Activated naive CD4-positive, alpha-beta T cell treated with Interleukin-2 at 50 U/mL for 16 hours (primary cell): ENCODE measurements at regions not wholly inside any gene's neighbourhood (a gene's known extent, or its start where the extent isn't known, plus 50 kb on each side); places are given as distances from the start of the nearest gene placed in this dataset.
"Not testable (repeated sequence)": the region's sequence is repeated elsewhere in the genome, so short reads cannot be mapped to it uniquely, and the experiment has no call there.

Experiments used
- DNase-seq: peaks from one replicate; pipeline ENCODE4 v3.0.0-alpha.2; 2020

DNA sequence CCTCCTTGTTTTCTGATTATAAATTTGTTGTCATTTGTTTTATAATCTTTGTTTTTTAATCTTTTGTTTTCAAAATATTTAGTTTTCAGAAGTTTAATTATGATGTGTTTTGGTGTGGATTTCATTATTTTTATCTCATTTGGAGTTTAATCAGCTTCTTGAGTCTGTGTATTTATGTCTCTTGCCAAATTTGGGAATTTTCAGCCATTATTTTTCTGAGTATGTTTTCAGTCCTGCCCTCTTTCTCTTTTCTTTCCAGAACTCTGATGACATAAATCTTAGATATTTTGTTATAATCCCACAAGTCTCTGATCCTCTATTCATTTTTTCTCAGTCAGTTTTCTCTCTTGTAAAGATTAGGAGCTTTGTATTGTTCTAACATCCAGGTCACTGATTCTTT lies 89.8 kb downstream of the RHOU start:
- no peak for DNase-seq

DNA sequence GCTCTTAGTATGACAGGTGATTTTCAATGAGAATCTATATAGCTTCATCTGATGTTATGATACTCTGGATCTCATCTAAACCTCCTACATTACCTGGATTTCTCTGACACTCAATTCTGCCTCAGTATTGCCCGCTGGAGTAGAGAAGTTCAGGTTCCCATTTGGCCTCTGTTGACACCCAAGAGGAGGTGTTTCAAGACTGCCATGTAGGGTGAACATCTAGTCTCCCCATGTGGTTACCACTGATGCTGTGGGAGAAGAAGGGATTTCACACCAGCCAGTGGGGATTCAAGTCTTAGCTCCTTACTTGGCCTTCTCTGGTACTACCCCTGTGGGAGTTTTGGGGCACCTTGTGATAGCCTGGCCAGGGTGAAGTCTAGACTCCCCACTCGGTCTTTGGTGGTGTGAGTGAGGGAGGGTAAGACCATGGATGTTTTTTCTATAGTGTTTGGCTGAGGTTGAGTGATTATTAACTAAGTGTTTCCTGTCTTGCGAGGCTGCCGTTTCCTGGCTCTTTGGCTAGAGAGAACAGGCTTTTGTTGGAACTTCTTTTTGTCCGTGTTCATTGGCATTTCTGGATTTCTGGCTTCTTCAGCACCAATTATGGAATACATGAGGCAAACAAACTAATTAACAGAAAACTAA lies 90.7 kb downstream of the RHOU start:
- DNase-seq, result no peak

DNA sequence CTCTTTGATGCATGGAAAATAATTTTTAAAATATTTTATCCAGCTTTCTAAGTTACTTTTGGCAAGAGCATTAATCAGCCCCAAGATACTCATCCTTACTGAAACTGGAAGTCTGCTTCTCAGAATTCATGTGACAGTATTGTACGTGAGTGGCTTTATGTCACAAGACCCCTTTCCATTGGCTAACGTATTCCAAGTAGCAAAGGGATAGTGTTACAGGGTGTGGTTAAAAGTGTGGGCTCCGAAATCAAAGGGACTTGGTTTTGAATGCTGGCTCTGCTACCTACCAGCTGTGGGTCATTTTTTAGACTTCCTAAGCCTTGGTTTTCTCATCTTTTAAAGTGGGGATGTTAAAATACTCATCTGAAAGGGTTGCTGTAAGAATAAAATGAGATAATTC lies 91.7 kb downstream of the RHOU start:
- no peak for DNase-seq

GRCh38 chr1:228828151-228828550 lies 92.9 kb downstream of the RHOU start:
- DNase-seq, result no peak

GRCh38 chr1:228830185-228830953 lies 95.1 kb downstream of the RHOU start:
- no peak for DNase-seq

DNA sequence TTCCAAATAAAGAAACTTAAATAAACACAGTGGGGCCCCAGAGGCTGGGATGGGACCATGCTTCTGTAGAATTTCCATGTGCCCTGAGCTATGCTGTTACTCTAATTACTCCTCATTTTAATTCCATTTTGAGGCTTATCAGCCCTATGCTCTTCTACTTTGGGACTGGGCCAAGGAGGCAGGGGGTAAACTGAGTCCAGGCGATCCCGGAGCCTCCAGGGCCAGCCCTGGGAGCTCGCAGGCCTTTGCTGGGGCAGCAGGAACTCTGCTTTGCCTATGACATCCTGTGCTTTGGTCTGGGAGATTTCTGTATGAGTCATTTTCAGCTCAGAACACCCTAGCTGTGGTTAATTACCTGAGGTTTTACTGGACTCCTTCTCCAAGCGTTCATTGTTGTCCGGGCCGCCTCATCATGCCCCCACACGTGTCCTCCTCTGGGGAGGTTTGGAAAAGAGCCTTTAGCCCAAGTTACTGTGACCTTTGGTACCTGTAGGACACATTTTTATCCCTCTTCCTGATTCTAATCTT lies 95.7 kb downstream of the RHOU start:
- no peak for DNase-seq

GRCh38 chr1:228833911-228834688 lies 98.8 kb downstream of the RHOU start:
- no peak for DNase-seq

GRCh38 chr1:228835456-228835855 lies 100.2 kb downstream of the RHOU start:
- no peak for DNase-seq

GRCh38 chr1:228835911-228836310 lies 100.6 kb downstream of the RHOU start:
- DNase-seq, result no peak

GRCh38 chr1:228836427-228836826 lies 101.1 kb downstream of the RHOU start:
- DNase-seq, result no peak

DNA sequence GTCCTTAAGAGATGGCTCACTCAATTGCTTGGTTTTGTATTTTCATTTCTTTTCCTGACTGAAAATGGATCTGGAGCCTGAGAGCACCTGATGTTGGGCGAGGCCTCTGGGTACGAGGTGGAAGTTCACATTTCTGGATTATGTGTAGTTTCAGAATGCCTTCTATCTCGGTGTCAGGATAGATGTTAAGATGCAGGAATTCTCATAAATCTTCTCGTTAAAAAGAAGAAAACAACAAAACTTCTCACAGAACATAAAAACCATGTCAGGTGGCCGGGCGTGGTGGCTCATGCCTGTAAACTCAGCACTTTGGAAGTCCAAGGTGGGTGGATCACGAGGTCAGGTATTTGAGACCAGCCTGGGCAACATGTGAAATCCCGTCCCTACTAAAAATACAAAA lies 101.8 kb downstream of the RHOU start:
- no peak for DNase-seq

DNA sequence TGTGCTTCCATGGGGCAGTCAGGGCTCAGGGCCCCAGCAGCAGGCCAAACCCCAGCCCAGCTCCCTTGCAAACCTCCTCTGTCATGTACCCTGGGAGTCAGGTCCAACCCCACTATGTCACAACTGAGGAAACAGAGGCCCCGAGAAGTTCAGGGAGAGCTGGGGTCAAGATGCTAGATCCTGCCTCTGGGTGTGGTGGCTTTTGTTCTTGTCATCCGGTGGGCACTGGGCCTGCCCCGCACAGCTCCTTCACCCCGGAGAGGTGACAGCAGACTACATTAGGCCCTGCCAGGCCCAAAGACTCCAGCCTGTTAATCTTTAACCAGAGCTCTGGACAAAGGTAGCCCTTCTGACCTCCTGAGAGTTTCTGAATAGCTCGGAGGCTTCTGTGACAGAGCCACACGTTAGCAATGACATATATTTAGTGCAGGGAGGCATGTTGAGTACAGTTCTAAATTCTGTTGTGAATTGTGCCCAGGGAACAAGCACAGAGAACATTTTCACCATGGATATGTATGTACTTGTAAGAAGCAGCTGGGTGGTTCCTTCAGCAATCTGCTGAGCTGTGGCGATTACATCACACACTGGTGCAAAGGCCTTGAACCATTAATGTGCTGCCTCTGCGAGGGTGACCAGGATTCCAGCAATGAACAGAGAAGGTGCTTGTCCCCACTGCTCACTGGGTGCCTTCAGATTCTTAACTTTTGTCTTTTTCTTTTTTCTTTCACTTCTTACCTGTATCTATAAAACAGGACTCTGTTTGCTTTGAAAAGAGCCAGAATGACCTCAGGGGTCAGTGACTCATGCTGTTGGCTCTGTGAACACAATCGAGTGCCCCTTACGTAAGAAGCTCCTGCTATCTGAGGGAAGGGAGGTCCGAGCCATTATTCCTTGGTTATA lies 102.8 kb downstream of the RHOU start:
- no peak for DNase-seq

DNA sequence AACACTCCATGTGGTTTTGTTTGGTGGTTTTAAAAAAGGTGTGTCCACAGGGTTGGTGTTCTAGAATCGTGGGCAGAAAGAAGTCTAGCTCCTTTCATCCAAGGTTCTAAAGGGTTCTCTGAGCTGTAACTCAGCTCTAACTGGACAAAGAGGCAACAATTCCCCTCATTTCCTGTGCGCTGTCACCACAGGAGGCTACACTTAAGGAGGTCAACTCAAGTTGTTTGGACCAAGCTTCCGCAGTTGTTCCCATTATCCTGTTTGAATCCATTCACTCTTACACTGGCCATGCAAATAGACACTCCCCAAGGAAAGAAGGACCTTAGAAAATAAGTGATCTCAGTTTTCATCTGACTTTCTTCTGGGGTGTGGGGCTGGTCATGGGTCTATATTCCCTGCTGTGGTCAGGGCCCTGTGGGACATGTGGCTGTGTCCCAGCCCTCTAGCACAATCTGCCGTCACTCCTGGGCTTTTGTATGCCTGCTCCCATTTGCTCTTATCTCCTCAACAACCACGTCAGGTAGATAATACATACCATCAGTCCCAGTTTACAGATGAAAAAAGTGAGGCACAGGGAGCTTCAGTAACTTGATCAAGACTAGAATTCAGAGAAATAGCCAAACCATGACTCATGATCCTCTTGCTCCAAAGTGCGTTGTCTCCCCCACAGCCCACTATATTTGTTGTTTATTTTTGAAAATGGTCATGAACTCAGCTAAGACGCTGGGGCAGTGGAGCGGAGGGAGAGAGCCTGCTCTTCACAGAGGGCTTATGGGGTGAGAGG lies 103.6 kb downstream of the RHOU start:
- DNase-seq, result no peak

GRCh38 chr1:228839656-228840055 lies 104.4 kb downstream of the RHOU start:
- no peak for DNase-seq

- DNase-seq, result no peak
Measured at GRCh38 chr1:228841632-228842031, 106.4 kb downstream of the RHOU start.

- no peak for DNase-seq
Measured at GRCh38 chr1:228842094-228842775, 107.0 kb downstream of the RHOU start.

DNA sequence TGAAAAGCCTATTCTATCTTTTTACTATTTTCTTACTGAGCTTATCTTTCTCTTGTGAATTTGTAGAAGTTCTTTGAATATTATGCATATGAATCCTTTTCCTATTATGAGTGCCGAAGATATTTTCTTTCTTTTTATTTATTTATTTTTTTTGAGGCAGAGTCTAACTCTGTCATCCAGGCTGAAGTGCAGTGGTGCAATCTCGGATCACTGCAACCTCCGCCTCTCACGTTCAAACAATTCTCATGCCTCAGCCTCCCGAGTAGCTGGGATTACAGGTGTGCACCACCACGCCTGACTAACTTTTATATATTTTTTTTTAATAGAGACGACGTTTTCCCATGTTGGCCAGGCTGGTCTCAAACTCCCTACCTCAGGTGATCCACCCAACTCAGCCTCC lies 109.8 kb downstream of the RHOU start:
- DNase-seq, result no peak

- no peak for DNase-seq
Measured at GRCh38 chr1:228846952-228847351, 111.7 kb downstream of the RHOU start.

DNA sequence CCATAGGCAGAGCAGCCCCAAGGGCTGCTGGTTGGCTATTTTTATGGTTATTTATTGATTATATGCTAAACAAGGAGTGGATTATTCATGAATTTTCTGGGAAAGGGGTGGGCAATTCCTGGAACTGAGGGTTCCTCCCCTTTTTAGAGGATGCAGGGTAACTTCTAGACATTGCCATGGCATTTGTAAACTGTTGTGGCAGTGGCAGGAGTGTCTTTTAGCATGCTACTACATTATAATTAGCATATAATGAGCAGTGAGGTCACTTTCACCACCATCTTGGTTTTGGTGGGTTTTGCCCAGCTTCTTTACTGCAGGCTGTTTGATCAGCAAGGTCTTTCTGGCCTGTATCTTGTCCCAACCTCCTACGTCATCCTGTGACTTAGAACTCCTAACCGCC lies 112.2 kb downstream of the RHOU start:
- DNase-seq, result not testable (repeated sequence)

GRCh38 chr1:228848406-228848805 lies 113.1 kb downstream of the RHOU start:
- DNase-seq, result no peak

DNA sequence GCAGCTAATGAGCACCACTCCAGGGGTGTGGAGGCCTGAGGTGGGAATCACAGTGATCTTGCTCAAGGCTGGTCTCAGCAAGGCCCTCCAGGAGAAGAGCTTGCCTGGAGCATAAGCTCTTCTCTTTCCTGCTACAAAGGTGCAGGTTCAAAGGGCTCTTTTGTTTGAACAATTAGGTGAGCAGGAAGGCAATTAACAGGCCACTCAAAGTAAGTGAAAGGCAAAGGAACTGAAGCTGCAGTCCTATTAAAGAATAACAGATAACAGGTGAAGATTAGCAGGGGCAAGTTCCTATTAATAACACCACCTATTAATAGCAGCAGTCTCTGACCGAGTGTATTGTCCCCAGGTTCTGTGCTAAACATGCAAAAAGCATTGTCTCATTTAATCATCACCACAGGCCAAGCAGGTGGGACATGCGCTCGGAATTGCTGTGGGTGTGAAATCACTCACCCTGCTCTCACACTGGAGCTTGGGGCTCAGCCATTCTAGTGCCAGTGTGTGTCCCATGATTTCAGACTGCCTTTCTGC lies 113.8 kb downstream of the RHOU start:
- no peak for DNase-seq
